ENCODE measurements at regions not wholly inside any gene's neighbourhood (a gene's known extent, or its start where the extent isn't known, plus 50 kb on each side); places are given as distances from the start of the nearest gene placed in this dataset.
"Not testable (repeated sequence)": the region's sequence is repeated elsewhere in the genome, so short reads cannot be mapped to it uniquely, and the experiment has no call there.

GRCh38 chr6:95743591-95743990 lies 166.3 kb downstream of the MANEA start:
- Histone ChIP-seq H3K4me1 (replicated peaks in 1 of 2) (no peaks in the 10 kb centered on the region), H3K27me3 (no peaks in the 10 kb centered on the region), H3K27ac (no peak overlapping the region), H3K36me3 (replicated peaks in 1 of 2) (no peaks in the 10 kb centered on the region), H3K9me3 (replicated peaks in 1 of 3) (no peaks in the 10 kb centered on the region), H3K4me3 (no peak overlapping the region)
- DNase-seq = no peak
- intact Hi-C loops (cut with DNase I) = no loop called here
- no peak for TF ChIP-seq CTCF (IDR thresholded peaks at IDR 0.05)
- 68 to 78% (median 69%) methylated on average over 4 of the region's 4 CpGs for WGBS, 4 donors

- 79 to 91% (median 82%) methylated on average over 16 to 32 of the region's 36 CpGs for WGBS, 4 donors
- H3K9me3 ChIP-seq (replicated peaks in 1 of 3); DNase-seq; H3K4me1 ChIP-seq (replicated peaks in 1 of 2); intact Hi-C loops (cut with DNase I); H3K27me3 ChIP-seq; H3K4me3 ChIP-seq; H3K36me3 ChIP-seq (replicated peaks in 1 of 2); H3K27ac ChIP-seq: not testable (repeated sequence)
Measured at GRCh38 chr6:95758236-95759069, 181.1 kb downstream of the MANEA start.

- Histone ChIP-seq H3K36me3 (replicated peaks in 1 of 2) (no peaks in the 10 kb centered on the region), H3K4me3 (no peak overlapping the region), H3K9me3 (replicated peaks in 1 of 3) (no peaks in the 10 kb centered on the region), H3K27me3 (no peaks in the 10 kb centered on the region), H3K27ac (no peak overlapping the region), H3K4me1 (replicated peaks in 1 of 2) (no peaks in the 10 kb centered on the region)
- WGBS, 4 donors = 49 to 63% (median 53%) methylated on average over 4 of the region's 4 CpGs
- DNase-seq = no peak
- intact Hi-C loops (cut with DNase I) = no loop called here
- TF ChIP-seq POLR2A (IDR thresholded peaks at IDR 0.05) (no peak), CTCF (IDR thresholded peaks at IDR 0.05) (no peak)
Measured at GRCh38 chr6:95767897-95768463, 190.6 kb downstream of the MANEA start.

GRCh38 chr6:95768539-95768938 lies 191.2 kb downstream of the MANEA start:
- DNase-seq = peak in 1 of 7 donors; percentile 51

More at GRCh38 chr6:95768539-95768938, 191.2 kb downstream of the MANEA start:
- intact Hi-C loops (cut with DNase I) = no loop called here
- no peaks in the 10 kb centered on the region for H3K27me3 ChIP-seq
- no peaks in the 10 kb centered on the region for H3K4me1 ChIP-seq (replicated peaks in 1 of 2)
- WGBS, 4 donors = 37 to 45% (median 40%) methylated on average over 2 to 3 of the region's 3 CpGs
- H3K9me3 ChIP-seq (replicated peaks in 1 of 3) = no peaks in the 10 kb centered on the region
- no peaks in the 10 kb centered on the region for H3K36me3 ChIP-seq (replicated peaks in 1 of 2)
- no peak overlapping the region for H3K4me3 ChIP-seq
- H3K27ac ChIP-seq = no peak overlapping the region
- TF ChIP-seq CTCF (IDR thresholded peaks at IDR 0.05) (no peak), POLR2A (IDR thresholded peaks at IDR 0.05) (no peak)

Measured in adrenal gland (tissue), 9 donors.